DOHH2 (cell line): ENCODE measurements at regions not wholly inside any gene's neighbourhood (a gene's known extent, or its start where the extent isn't known, plus 50 kb on each side); places are given as distances from the start of the nearest gene placed in this dataset.
"Not testable (repeated sequence)": the region's sequence is repeated elsewhere in the genome, so short reads cannot be mapped to it uniquely, and the experiment has no call there.

ENCODE experiments used
- H3F3A ChIP-seq: fragments of 200-600 bp; sonication (generic), shearing (Covaris generic); 2 replicates; pipeline ENCODE4 v1.6.0; 2016; ENCODE audit warnings: antibody characterized with exemption, mild to moderate bottlenecking; ENCODE audit not compliant: control insufficient read depth, insufficient read depth
- H3K27ac ChIP-seq: fragments of 200-600 bp; sonication (generic); 2 replicates; pipeline ENCODE4 v1.5.1; 2014; ENCODE audit warnings: low read depth, mild to moderate bottlenecking, low read length, moderate library complexity
- H3K27me3 ChIP-seq: fragments of 200-600 bp; sonication (generic); 2 replicates; pipeline ENCODE4 v1.6.1; 2014; ENCODE audit warnings: mild to moderate bottlenecking, low read length, mixed read lengths; ENCODE audit not compliant: control insufficient read depth
- H3K36me3 ChIP-seq: fragments of 200-600 bp; sonication (generic); 2 replicates; pipeline ENCODE4 v1.6.1; 2014; ENCODE audit warnings: mild to moderate bottlenecking, low read length, moderate library complexity, mixed read lengths; ENCODE audit not compliant: control insufficient read depth
- H3K4me1 ChIP-seq: fragments of 200-600 bp; sonication (generic); 2 replicates; pipeline ENCODE4 v1.6.1; 2014; ENCODE audit warnings: mild to moderate bottlenecking, low read length, mixed read lengths; ENCODE audit not compliant: control insufficient read depth
- H3K4me2 ChIP-seq: fragments of 200-600 bp; sonication (generic); 2 replicates; pipeline ENCODE4 v1.6.0; 2014; ENCODE audit warnings: mild to moderate bottlenecking, low read length, moderate library complexity
- H3K4me3 ChIP-seq: fragments of 200-600 bp; sonication (generic); 2 replicates; pipeline ENCODE4 v1.5.1; 2014; ENCODE audit warnings: mild to moderate bottlenecking, low read length, mixed read lengths
- H3K79me2 ChIP-seq: fragments of 200-600 bp; sonication (generic); 2 replicates; pipeline ENCODE4 v1.6.1; 2014; ENCODE audit warnings: mild to moderate bottlenecking, low read length, mixed read lengths; ENCODE audit not compliant: control insufficient read depth
- H3K9me2 ChIP-seq: fragments of 200-600 bp; sonication (generic); replicated peaks from 2 replicates; pipeline ENCODE4 v1.6.1; 2014; ENCODE audit warnings: mild to moderate bottlenecking, low read length, mixed read lengths; ENCODE audit not compliant: control insufficient read depth
- H3K9me3 ChIP-seq: fragments of 200-600 bp; sonication (generic); 2 replicates; pipeline ENCODE4 v1.6.1; 2014; ENCODE audit warnings: antibody characterized with exemption, low read length, mixed read lengths; ENCODE audit not compliant: control insufficient read depth, insufficient read depth
- H4K20me1 ChIP-seq: fragments of 200-600 bp; sonication (generic); 2 replicates; pipeline ENCODE4 v1.6.0; 2014; ENCODE audit warnings: low read depth, mild to moderate bottlenecking, antibody characterized with exemption, low read length, moderate library complexity; ENCODE audit not compliant: control insufficient read depth, insufficient read depth
- EZH2phosphoT487 ChIP-seq: fragments of 200-600 bp; sonication (generic); IDR thresholded peaks from 2 replicates; pipeline ENCODE4 v1.6.1; 2017; ENCODE audit warnings: borderline replicate concordance, mild to moderate bottlenecking, antibody characterized with exemption, low read length, moderate library complexity, mixed read lengths
- TF ChIP-seq, protein P1 (sequence below): fragments of 200-600 bp; sonication (generic); IDR thresholded peaks from one replicate; pipeline ENCODE4 v1.5.1; 2014; ENCODE audit warnings: antibody characterized with exemption, mild to moderate bottlenecking, low read depth, low read length; ENCODE audit not compliant: poor library complexity, severe bottlenecking

- Histone ChIP-seq H3K27ac (no peak overlapping the region), H3K36me3 (no peaks in the 10 kb centered on the region), H3K4me1 (no peaks in the 10 kb centered on the region), H3K9me3 (no peaks in the 10 kb centered on the region), H3K27me3 (no peaks in the 10 kb centered on the region), H3K79me2 (no peaks in the 10 kb centered on the region), H3F3A (no peaks in the 10 kb centered on the region), H3K4me2 (no peak overlapping the region), H3K9me2 (no peaks in the 10 kb centered on the region), H4K20me1 (no peaks in the 10 kb centered on the region), H3K4me3 (no peak overlapping the region)
- TF ChIP-seq, protein P1, sequence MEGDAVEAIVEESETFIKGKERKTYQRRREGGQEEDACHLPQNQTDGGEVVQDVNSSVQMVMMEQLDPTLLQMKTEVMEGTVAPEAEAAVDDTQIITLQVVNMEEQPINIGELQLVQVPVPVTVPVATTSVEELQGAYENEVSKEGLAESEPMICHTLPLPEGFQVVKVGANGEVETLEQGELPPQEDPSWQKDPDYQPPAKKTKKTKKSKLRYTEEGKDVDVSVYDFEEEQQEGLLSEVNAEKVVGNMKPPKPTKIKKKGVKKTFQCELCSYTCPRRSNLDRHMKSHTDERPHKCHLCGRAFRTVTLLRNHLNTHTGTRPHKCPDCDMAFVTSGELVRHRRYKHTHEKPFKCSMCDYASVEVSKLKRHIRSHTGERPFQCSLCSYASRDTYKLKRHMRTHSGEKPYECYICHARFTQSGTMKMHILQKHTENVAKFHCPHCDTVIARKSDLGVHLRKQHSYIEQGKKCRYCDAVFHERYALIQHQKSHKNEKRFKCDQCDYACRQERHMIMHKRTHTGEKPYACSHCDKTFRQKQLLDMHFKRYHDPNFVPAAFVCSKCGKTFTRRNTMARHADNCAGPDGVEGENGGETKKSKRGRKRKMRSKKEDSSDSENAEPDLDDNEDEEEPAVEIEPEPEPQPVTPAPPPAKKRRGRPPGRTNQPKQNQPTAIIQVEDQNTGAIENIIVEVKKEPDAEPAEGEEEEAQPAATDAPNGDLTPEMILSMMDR: no peak
- no peak for TF ChIP-seq EZH2phosphoT487
These were observed 122.2 kb upstream of the TBCA start for GRCh38 chr5:77898385-77898784.

DNA sequence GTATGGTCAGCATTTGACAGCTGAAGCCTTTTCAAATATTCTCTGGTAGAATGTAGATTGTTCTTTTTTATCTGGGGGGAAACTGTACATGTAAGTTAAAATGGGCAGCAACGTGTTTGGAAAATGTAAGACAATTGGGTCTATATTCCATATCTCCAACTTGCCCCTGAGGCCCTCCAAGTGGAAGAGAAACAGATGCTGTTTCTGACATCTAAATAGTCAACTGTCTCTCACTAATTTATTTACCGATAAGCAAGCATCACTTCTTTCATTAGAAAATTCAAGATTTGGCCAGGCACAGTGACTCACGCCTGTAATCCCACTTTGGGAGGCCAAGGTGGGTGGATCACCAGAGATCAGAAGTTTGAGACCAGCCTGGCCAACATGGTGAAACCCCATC is 120.2 kb upstream of the TBCA start:
- Histone ChIP-seq H3F3A (no peaks in the 10 kb centered on the region), H3K27me3 (no peaks in the 10 kb centered on the region), H3K4me2 (no peak overlapping the region), H4K20me1 (no peaks in the 10 kb centered on the region), H3K4me3 (no peak overlapping the region), H3K79me2 (no peaks in the 10 kb centered on the region), H3K36me3 (no peaks in the 10 kb centered on the region), H3K9me3 (no peaks in the 10 kb centered on the region), H3K27ac (no peak overlapping the region), H3K4me1 (no peaks in the 10 kb centered on the region), H3K9me2 (no peaks in the 10 kb centered on the region)
- TF ChIP-seq, protein P1: no peak
- TF ChIP-seq EZH2phosphoT487: no peak

- not testable (repeated sequence) for H3K9me2 ChIP-seq, H3K4me3 ChIP-seq, H3K4me1 ChIP-seq, H4K20me1 ChIP-seq, H3K9me3 ChIP-seq, H3K27me3 ChIP-seq, H3K4me2 ChIP-seq, H3K36me3 ChIP-seq, H3F3A ChIP-seq, H3K79me2 ChIP-seq, H3K27ac ChIP-seq
These were observed 118.0 kb upstream of the TBCA start for GRCh38 chr5:77894103-77894502.

- H3K4me2 ChIP-seq: no peak overlapping the region
- H3K27me3 ChIP-seq: no peaks in the 10 kb centered on the region
- no peaks in the 10 kb centered on the region for H3K79me2 ChIP-seq
- H3K9me2 ChIP-seq: no peaks in the 10 kb centered on the region
- H3K36me3 ChIP-seq: no peaks in the 10 kb centered on the region
- H3K4me1 ChIP-seq: no peaks in the 10 kb centered on the region
- no peak for TF ChIP-seq EZH2phosphoT487
- TF ChIP-seq, protein P1: no peak
- no peaks in the 10 kb centered on the region for H3F3A ChIP-seq
- H4K20me1 ChIP-seq: no peaks in the 10 kb centered on the region
- no peak overlapping the region for H3K4me3 ChIP-seq
- H3K27ac ChIP-seq: no peak overlapping the region
- no peaks in the 10 kb centered on the region for H3K9me3 ChIP-seq
These were observed 117.2 kb upstream of the TBCA start for GRCh38 chr5:77893225-77893860.
